Cardiac fibroblast (primary cell): ENCODE measurements at regions not wholly inside any gene's neighbourhood (a gene's known extent, or its start where the extent isn't known, plus 50 kb on each side); places are given as distances from the start of the nearest gene placed in this dataset.

Experiments
- DNase-seq, 2 donors: peaks; one replicate each; pipeline versions ENCODE4 v3.0.0 to v3.0.0-alpha.2; 2010; ENCODE audit warnings: low read depth in 2 of 2
- H3K4me3 ChIP-seq, 2 donors: replicated peaks in 1 of 2; 1 replicate in 1 of 2; 2 replicates in 1 of 2; pipeline ENCODE4 v1.5.1; 2011; ENCODE audit warnings: low read depth in 2 of 2, low read length in 2 of 2, mild to moderate bottlenecking in 2 of 2, moderate library complexity in 1 of 2
- TF ChIP-seq, protein P1 (sequence below): IDR thresholded peaks from one replicate; pipeline ENCODE4 v1.5.1; 2011; ENCODE audit warnings: low read depth, mild to moderate bottlenecking, low read length, inconsistent platforms

DNA sequence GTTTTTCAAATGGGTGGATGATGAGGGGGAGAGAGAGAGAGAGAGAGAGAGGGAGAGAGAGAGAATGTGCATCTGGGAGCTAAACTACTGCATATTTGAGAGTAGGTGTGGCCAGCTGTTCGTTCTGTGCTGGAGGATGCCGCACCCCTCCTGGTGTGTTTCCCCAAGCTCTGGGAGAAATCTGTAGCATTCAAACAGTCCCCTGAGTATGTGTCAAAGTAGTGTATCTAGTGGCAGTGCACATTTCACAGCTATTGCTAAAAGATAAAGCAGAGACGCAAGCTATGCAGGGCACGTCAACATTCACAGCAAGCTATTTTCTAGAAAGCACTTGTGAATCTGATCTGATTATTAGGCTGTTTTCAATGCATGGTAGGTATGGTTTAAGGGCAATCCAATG lies 83.5 kb upstream of the LIMCH1 start:
- peak in 1 of 2 donors; percentile 7 for DNase-seq
- TF ChIP-seq, protein P1, sequence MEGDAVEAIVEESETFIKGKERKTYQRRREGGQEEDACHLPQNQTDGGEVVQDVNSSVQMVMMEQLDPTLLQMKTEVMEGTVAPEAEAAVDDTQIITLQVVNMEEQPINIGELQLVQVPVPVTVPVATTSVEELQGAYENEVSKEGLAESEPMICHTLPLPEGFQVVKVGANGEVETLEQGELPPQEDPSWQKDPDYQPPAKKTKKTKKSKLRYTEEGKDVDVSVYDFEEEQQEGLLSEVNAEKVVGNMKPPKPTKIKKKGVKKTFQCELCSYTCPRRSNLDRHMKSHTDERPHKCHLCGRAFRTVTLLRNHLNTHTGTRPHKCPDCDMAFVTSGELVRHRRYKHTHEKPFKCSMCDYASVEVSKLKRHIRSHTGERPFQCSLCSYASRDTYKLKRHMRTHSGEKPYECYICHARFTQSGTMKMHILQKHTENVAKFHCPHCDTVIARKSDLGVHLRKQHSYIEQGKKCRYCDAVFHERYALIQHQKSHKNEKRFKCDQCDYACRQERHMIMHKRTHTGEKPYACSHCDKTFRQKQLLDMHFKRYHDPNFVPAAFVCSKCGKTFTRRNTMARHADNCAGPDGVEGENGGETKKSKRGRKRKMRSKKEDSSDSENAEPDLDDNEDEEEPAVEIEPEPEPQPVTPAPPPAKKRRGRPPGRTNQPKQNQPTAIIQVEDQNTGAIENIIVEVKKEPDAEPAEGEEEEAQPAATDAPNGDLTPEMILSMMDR, result no peak
- H3K4me3 ChIP-seq, result no peak overlapping the region

DNA sequence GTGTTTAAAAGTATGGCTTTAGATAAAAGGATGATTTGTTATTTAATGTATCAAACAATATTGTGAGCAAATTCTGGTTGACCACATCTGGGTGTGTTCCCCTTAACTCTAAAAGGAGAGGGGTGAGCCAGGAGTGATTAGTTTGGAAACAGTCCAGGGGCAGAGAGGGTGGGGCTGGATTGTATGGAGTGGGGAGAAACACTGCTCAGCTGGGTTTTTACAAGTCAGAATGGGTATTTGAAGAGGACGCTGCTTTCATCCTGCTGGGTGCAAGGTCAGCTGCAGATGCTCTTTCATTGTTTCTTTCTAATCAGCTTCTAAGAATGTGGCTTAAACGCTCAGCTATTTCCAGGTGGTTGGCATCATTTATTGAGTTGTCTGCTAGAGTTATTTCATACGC lies 82.8 kb upstream of the LIMCH1 start:
- DNase-seq, result peak in 1 of 2 donors; percentile 5
- H3K4me3 ChIP-seq, result no peak overlapping the region
- TF ChIP-seq, protein P1, result no peak

DNA sequence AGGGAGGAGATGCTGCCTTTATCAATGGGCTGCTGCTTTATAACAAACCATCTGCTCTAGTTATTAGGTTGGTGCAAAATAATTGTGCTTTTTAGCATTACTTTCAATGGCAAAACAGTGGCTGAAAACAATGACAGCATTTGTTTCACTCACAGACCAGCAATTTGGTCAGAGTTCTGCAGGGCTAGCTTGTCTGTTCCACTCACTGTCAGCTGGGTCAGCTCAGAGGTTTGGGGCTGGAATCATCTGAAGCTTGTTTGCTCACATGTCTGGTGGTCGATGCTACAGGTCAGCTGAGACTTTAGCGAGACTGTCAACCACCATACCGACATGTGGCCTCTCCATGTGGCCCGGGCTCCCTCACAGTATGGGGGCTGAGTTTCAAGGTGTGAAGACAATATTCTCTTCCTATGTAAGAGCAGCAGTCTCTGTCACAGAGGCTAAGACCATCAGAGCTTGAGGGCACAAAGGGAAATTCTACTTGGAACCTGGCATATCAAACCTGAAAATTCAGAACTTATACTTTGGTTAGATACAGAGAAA lies 81.3 kb upstream of the LIMCH1 start:
- TF ChIP-seq, protein P1, result no peak
- no peak overlapping the region for H3K4me3 ChIP-seq
- DNase-seq, result no peak

DNA sequence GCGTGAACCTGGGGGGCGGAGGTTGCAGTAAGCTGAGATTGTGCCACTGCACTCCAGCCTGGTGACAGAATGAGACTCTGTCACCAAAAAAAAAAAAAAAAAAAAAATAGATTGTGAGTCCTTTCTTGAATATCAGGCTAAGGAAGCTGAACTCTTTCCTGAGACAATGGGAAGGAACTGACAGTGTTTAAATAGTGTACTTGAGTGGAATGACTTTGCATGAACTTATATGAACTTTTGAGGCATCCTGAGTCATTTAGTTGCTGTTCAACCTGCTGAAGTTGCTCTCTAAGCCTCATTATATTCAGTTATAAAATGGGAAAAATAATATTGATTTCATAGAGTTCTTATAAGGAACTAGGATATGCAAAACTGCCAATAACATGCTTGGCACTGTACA lies 79.3 kb upstream of the LIMCH1 start:
- no peak for DNase-seq
- H3K4me3 ChIP-seq, result no peak overlapping the region
- TF ChIP-seq, protein P1, result no peak

DNA sequence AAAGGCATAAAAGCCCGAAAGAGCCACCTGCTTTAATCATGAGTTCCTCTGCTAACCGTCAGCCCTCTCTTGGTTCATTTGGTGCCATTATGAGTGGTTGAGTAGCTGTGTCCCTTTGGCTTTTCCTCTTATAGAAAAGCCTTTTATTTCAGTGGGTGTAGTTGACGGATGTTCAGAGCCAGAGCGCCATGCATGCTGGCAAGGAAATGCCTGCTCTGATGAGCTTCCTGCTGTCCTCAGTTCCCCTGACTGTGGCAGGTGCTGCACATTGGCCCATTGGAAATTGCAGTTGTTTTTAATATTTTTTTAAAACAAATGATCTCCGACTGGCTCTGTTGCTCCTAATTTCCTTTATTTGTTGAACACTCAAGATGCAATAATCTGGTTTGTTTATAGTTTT lies 77.3 kb upstream of the LIMCH1 start:
- H3K4me3 ChIP-seq, result no peak overlapping the region
- no peak for DNase-seq
- TF ChIP-seq, protein P1, result no peak

DNA sequence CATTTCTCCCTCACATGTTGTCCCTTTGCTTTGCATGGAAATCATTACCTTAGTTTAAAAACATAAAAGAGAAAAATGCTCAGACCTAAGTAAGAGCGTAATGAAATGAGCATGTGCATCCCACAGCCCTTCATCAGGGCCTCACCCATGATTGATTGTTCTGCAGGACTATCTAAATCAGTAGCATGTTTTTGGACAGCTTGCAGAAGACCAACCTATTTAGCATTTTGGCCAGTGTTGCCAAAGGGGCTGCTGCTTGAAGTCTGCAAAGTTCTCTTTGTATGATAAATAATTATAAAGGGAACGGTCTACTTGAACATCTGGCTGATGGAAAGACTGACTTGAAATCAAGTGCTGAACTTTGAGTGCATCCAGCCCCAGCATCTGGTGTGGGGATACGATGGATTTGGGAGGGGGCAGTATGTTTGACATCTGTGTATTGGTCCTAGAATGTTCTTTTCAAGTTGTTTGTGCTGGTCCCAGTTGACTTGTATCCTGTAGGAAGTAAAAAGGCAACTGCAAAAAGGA lies 76.1 kb upstream of the LIMCH1 start:
- TF ChIP-seq, protein P1, result no peak
- no peak for DNase-seq
- no peak overlapping the region for H3K4me3 ChIP-seq

DNA sequence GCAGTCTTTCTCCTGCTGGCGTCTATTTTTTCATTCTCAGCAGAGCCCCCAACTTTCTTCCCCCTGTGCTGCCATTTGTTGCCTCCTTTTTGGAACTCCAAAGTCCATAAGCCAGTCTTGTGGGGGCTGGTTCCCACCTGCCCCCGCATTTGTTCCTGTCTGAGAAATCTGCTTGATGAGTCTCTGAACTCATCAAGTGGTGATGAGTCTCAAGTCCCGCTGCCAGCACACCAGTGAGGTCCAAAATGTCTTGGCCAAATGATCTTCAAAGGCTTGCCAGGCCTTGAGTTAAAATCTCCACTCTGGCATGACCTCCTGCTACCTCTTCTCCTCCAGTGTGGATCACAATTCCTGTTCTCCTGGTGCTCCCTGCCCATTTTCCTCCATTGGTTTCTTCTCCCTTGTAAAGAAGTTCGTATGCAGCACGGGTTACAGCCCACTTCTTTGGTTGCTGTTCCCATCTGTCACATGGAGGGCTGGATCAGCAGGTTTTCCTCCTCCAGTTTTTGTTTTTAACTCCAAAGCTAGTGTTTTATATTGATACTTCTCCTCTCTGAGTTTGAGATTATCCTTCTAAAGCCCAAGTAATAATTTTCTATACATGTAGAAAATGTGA lies 72.7 kb upstream of the LIMCH1 start:
- no peak for DNase-seq
- no peak overlapping the region for H3K4me3 ChIP-seq
- TF ChIP-seq, protein P1, result no peak
